NK-92 (cell line): ENCODE measurements at regions not wholly inside any gene's neighbourhood (a gene's known extent, or its start where the extent isn't known, plus 50 kb on each side); places are given as distances from the start of the nearest gene placed in this dataset.
A peak's percentile ranks its signal among the peaks of the same experiment; 100 is the strongest.
"Not testable (repeated sequence)": the region's sequence is repeated elsewhere in the genome, so short reads cannot be mapped to it uniquely, and the experiment has no call there.

Source experiments
- DNase-seq: peaks from one replicate; lab custom pipeline; 2025; ENCODE audit not compliant: unreplicated experiment; lab: John Stamatoyannopoulos, UW

DNA sequence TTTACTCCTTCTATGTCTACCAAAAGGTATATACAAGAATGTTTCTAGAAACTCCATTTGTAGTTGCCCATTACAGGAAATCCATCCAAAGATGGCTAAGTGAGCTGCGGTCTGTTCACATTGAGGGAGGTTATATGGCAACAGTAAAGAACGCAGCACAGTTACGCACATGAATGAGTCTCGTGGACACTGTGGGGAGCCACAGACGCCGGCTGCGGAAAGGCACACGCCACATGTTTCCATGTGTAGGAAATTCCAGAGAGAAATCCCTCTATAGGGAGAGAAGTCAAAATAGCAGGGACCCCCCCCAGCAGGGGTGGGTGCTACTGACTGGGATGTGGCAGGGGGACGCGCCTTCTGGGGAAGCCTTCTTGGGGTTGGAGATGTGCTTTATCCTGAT is 139.0 kb upstream of the NCOR2 start:
- DNase-seq, result no peak

- DNase-seq, result no peak
These were observed 138.2 kb upstream of the NCOR2 start for GRCh38 chr12:124705545-124706138.

- DNase-seq, result no peak
These were observed 137.2 kb upstream of the NCOR2 start for GRCh38 chr12:124704619-124705018.

GRCh38 chr12:124703856-124704255 is 136.4 kb upstream of the NCOR2 start:
- no peak for DNase-seq

GRCh38 chr12:124702736-124703135 is 135.3 kb upstream of the NCOR2 start:
- no peak for DNase-seq

DNA sequence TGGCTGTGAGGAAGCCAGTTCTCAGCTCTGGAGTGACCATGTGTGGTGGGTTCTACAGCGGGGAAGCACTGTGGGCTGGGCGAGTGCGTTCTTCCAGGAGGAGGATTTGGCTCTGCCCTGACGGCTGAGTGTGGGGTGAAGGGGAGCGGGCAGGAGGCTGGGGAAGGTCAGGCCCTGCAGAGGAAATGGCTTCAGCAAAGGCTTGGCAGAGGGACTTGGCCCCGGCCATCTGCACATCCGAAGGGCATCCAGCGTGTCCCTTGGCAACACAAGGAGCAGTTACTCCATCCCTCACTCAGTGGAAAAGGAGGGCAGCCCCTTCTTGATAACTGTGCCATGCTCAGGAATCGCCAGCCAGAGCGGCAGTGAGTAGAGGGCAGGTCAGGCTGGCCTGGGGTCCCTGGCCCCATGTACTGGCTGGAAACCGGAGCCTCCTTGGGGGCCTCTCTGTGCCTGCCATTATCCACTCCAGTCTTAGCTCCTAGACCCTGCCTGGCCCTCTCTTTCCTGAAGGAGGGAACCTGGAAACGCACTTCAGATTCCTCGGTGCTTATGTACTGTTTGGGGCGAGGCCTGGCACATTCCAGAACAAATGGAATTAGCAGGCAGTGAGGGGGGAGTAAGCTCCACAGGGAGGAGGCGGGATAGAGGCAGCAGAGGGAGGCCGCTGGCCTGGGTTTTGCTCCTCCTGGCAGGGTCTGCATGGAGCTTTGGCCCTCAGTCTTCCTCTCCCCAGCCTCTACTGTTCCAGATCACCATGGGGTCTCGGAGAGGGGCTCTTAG is 133.6 kb upstream of the NCOR2 start:
- no peak for DNase-seq

GRCh38 chr12:124699909-124700308 is 132.5 kb upstream of the NCOR2 start:
- no peak for DNase-seq

DNA sequence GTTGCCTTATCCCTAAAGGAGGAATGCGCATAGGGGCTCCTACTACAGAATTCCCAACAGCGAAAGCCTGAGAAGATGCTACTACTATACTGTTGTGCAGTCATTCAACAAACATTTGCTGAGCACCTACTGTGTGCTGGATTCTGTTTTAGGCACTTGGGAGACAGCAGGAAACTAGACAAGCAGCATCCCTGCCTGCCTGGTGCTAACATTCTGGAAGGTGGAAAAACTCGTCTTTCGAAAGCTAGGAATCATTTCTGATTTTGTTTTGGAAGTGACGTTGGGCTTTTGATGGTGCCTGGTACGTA is 131.5 kb upstream of the NCOR2 start:
- no peak for DNase-seq

GRCh38 chr12:124698211-124698997 is 131.0 kb upstream of the NCOR2 start:
- DNase-seq, result no peak

- DNase-seq, result not testable (repeated sequence)
These were observed 130.3 kb upstream of the NCOR2 start for GRCh38 chr12:124697722-124698121.

GRCh38 chr12:124696693-124697476 is 129.5 kb upstream of the NCOR2 start:
- DNase-seq, result no peak

DNA sequence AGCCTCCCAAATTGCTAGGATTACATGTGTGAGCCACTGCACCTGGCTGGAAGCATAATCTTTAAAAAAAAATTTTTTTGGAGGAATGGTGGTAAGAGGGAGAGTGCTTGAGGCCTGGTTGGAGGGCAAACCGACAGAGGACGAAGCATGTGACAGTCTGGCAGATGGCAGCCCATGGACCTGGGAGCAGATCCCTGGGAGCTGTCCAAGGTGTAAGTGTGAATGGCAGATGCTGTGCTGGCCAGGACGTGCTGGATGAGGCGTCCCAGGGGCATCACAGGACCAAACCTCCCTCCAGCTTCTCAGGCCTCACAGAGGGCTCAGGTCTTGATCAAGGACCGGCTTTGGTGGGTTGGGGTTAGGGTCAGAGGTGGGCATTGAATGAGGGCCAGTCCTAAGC is 128.4 kb upstream of the NCOR2 start:
- no peak for DNase-seq

- DNase-seq, result no peak
These were observed 127.6 kb upstream of the NCOR2 start for GRCh38 chr12:124694846-124695497.

DNA sequence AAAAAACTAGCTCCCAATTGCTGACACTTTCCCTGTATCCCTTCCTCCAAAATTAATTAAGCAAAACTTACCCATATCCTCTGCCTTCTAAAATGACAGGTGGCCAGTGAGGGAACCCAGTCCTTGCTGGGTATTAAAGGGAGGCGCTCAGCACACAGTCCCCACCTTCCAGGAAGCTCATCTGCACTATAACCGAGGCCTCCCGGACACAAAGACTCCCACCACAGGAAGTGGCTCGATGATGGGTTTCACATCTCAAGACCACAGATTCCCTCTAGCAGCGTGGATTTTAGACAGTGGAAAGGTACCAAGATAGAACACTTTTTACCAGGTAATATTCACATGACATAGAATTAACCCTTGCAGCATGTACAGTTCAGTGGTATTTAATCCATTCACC is 126.8 kb upstream of the NCOR2 start:
- peak; percentile 4 for DNase-seq

- no peak for DNase-seq
These were observed 125.8 kb upstream of the NCOR2 start for GRCh38 chr12:124693111-124693723.

- DNase-seq, result no peak
These were observed 125.0 kb upstream of the NCOR2 start for GRCh38 chr12:124692443-124692842.

GRCh38 chr12:124691429-124691828 is 124.0 kb upstream of the NCOR2 start:
- DNase-seq, result no peak

- no peak for DNase-seq
These were observed 122.2 kb upstream of the NCOR2 start for GRCh38 chr12:124689631-124690030.

GRCh38 chr12:124688356-124688992 is 121.1 kb upstream of the NCOR2 start:
- no peak for DNase-seq

GRCh38 chr12:124687917-124688316 is 120.5 kb upstream of the NCOR2 start:
- DNase-seq, result no peak
